ENCODE measurements at regions not wholly inside any gene's neighbourhood (a gene's known extent, or its start where the extent isn't known, plus 50 kb on each side); places are given as distances from the start of the nearest gene placed in this dataset.

DNA sequence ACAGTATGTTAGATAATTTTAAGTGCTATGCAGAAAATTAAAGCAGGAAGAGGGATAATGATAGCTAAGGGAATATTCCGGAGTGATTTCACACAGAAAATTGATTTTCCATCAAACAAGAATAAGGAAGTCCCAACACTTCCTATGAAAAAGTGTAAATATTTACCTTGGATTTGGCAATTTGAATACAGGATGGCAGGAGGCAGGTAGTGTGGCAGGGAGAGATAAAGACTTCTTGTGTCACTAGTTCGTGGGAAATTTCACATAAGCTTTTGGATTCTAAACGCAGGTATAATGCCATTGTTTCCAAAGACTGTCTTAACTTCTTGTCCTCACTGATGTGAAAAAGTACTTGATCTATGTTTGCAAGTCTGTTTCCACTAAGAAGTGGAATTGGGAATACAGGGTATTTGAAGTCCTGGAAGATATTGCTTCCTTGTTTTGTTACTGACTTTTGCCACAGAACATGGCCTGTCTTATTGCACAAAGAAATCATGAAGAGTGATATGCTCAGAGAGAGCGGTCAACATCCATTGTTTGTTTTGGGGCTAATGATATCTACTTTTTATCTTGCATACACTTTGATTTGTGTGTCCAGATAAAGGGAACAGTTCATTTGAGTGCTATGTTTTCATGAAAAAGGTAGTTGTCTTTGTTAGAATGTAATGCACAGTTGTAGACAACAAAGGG, 1216.1 kb upstream of the FAM98A start:
- 91% methylated on average over 4 of the region's 4 CpGs; no CpG with 5 or more reads in 1 of the 2 experiments for WGBS, 2 experiments (ENCODE audit: extremely low coverage in 1 of 2, insufficient coverage in 1 of 2, insufficient read length in 1 of 2, insufficient replicate concordance in 2 of 2, low coverage in 1 of 2, low lambda C conversion rate in 2 of 2, missing lambda C conversion rate in 1 of 2)
- H3K27me3 ChIP-seq (replicated peaks in 1 of 4; ENCODE audit: control insufficient read depth in 3 of 4, extremely low read depth in 1 of 4, insufficient read depth in 3 of 4, low read length in 3 of 4), result no peaks in the 10 kb centered on the region
- H3K4ac ChIP-seq (replicated peaks; ENCODE audit: insufficient read length, low read depth, low read length), result no peak overlapping the region
- H3K18ac ChIP-seq (ENCODE audit: extremely low read depth, low read length), result no peak overlapping the region
- H3K23ac ChIP-seq (ENCODE audit: insufficient read length), result no peak overlapping the region
- H3K4me2 ChIP-seq (ENCODE audit: insufficient read depth in 1 of 2, low read depth in 2 of 2, low read length in 2 of 2), result no peak overlapping the region
- H2AK5ac ChIP-seq (ENCODE audit: low read depth, low read length), result no peak overlapping the region
- no peak overlapping the region for H3K27ac ChIP-seq (ENCODE audit: low read depth, low read length)
- ChIA-PET POLR2A (ENCODE audit: partially characterized antibody) (no interaction called here), CTCF (ENCODE audit: partially characterized antibody) (no interaction called here)
- H2BK120ac ChIP-seq (replicated peaks; ENCODE audit: low read depth, low read length), result no peak overlapping the region
- no peak for FAIRE-seq
- H4K5ac ChIP-seq (ENCODE audit: insufficient read length, low read depth, low read length), result no peak overlapping the region
- H3K4me3 ChIP-seq (ENCODE audit: extremely low read depth in 1 of 4, insufficient read depth in 2 of 4, low read depth in 3 of 4, low read length in 4 of 4), result no peak overlapping the region
- H2BK12ac ChIP-seq (ENCODE audit: low read depth, low read length), result no peak overlapping the region
- no peak overlapping the region for H3K9ac ChIP-seq (replicated peaks in 1 of 4; ENCODE audit: extremely low read depth in 1 of 4, low read depth in 3 of 4, low read length in 3 of 4)
- no peak overlapping the region for H2BK15ac ChIP-seq (ENCODE audit: low read length)
- no peak overlapping the region for H4K8ac ChIP-seq (ENCODE audit: extremely low read depth, insufficient read depth, low read length)
- no peaks in the 10 kb centered on the region for H3K23me2 ChIP-seq (ENCODE audit: low read depth, low read length)
- no peaks in the 10 kb centered on the region for H3K79me1 ChIP-seq (ENCODE audit: low read depth, low read length)
- H4K91ac ChIP-seq (replicated peaks; ENCODE audit: insufficient read length, low read length), result no peak overlapping the region
- H2AFZ ChIP-seq (ENCODE audit: low read length), result 0 out of 2 replicates have a peak overlapping the region, but pooled peaks have one; percentile 12
- no peak overlapping the region for H3K14ac ChIP-seq (ENCODE audit: insufficient read length)
- H2BK5ac ChIP-seq (ENCODE audit: low read depth, low read length), result no peak overlapping the region
- no peak overlapping the region for H3K56ac ChIP-seq (replicated peaks; ENCODE audit: insufficient read length, low read depth, low read length)
- H2BK20ac ChIP-seq (ENCODE audit: low read length), result no peak overlapping the region
- H3K36me3 ChIP-seq (ENCODE audit: control insufficient read depth in 2 of 4, insufficient read depth in 4 of 4, low read length in 3 of 4), result no peaks in the 10 kb centered on the region
- DNase-seq (ENCODE audit: low read depth in 1 of 2, low spot score in 2 of 2), result no peak
- H3K4me1 ChIP-seq (replicated peaks in 1 of 4; ENCODE audit: control insufficient read depth in 3 of 4, insufficient read depth in 4 of 4, low read length in 3 of 4), result no peaks in the 10 kb centered on the region
- no peaks in the 10 kb centered on the region for H3K9me3 ChIP-seq (ENCODE audit: insufficient read depth in 2 of 2, low read depth in 1 of 2, low read length in 1 of 2)
- H4K20me1 ChIP-seq (replicated peaks in 1 of 2; ENCODE audit: control insufficient read depth in 1 of 2, insufficient read depth in 2 of 2, low read length in 2 of 2), result no peaks in the 10 kb centered on the region
- no peaks in the 10 kb centered on the region for H3K79me2 ChIP-seq (ENCODE audit: control insufficient read depth in 1 of 2, insufficient read depth in 2 of 2, low read length in 2 of 2)
- TF ChIP-seq EGR1 (IDR thresholded peaks at IDR 0.05; ENCODE audit: borderline replicate concordance, low read depth, low read length) (no peak), USF2 (IDR thresholded peaks at IDR 0.05; ENCODE audit: low read length) (no peak), CHD1 (IDR thresholded peaks at IDR 0.05; ENCODE audit: low read depth, low read length) (no peak), RFX5 (IDR thresholded peaks at IDR 0.05; ENCODE audit: borderline replicate concordance, low read depth, low read length) (no peak), SP1 (IDR thresholded peaks at IDR 0.05; ENCODE audit: low read depth, low read length) (no peak), HDAC2 (IDR thresholded peaks at IDR 0.05; ENCODE audit: borderline replicate concordance in 1 of 2, low read depth in 2 of 2, low read length in 2 of 2) (no peak), FOSL1 (IDR thresholded peaks at IDR 0.05; ENCODE audit: insufficient read depth, low read depth, low read length) (no peak), TAF1 (IDR thresholded peaks at IDR 0.05; ENCODE audit: low read depth, low read length) (no peak), CTBP2 (IDR thresholded peaks at IDR 0.05; ENCODE audit: borderline replicate concordance, insufficient read depth, insufficient read length, low read length) (no peak), SUZ12 (IDR thresholded peaks at IDR 0.05; ENCODE audit: low read length) (no peak), EP300 (IDR thresholded peaks at IDR 0.05; ENCODE audit: borderline replicate concordance in 1 of 2, low read depth in 2 of 2, low read length in 2 of 2) (no peak), MAFK (IDR thresholded peaks at IDR 0.05; ENCODE audit: low read depth, low read length) (no peak)

Measured in H1 (cell line).